Gastroesophageal sphincter (tissue), 4 donors: ENCODE measurements at regions not wholly inside any gene's neighbourhood (a gene's known extent, or its start where the extent isn't known, plus 50 kb on each side); places are given as distances from the start of the nearest gene placed in this dataset.

Source experiments
- ATAC-seq: fragments of 150-250 bp; one replicate; pipeline ENCODE4 v1.9.1; 2016; ENCODE audit warnings: mild to moderate bottlenecking, moderate library complexity
- H3K27ac ChIP-seq, 4 donors: fragments of 200-600 bp; sonication (generic) in 3 of 4; 1 replicate in 3 of 4; 2 replicates in 1 of 4; pipeline ENCODE4 v1.5.1; 2016 to 2019
- H3K27me3 ChIP-seq: fragments of 200-600 bp; sonication (generic); one replicate; pipeline ENCODE4 v1.5.1; 2019
- H3K36me3 ChIP-seq, 2 donors: fragments of 200-600 bp; sonication (generic); one replicate each; pipeline ENCODE4 v1.5.1; 2019; ENCODE audit warnings: control low read depth in 1 of 2
- H3K4me1 ChIP-seq, 3 donors: fragments of 200-600 bp; sonication (generic); 1 replicate in 2 of 3; 2 replicates in 1 of 3; pipeline ENCODE4 v1.5.1; 2016 to 2019; ENCODE audit warnings: control low read depth in 2 of 3
- H3K4me3 ChIP-seq, 2 donors: fragments of 200-600 bp; sonication (generic); one replicate each; pipeline ENCODE4 v1.5.1; 2019; ENCODE audit warnings: mild to moderate bottlenecking in 1 of 2, moderate library complexity in 1 of 2
- H3K9me3 ChIP-seq, 3 donors: fragments of 200-600 bp; sonication (generic); one replicate each; pipeline ENCODE4 v1.5.1; 2017 to 2019; ENCODE audit warnings: control low read depth in 2 of 3
- CTCF ChIP-seq, 4 experiments: fragments of 200-600 bp in 2 of 4; fragments of 450-650 bp in 2 of 4; sonication (generic) in 1 of 4; IDR thresholded peaks; one replicate each; pipeline ENCODE4 v1.5.1; 2017 to 2019; ENCODE audit warnings: antibody characterized with exemption in 4 of 4, mild to moderate bottlenecking in 2 of 4, moderate library complexity in 2 of 4
- EP300 ChIP-seq: sonication (generic); formaldehyde crosslinking; IDR thresholded peaks from one replicate; pipeline ENCODE4 v1.6.1; 2017; ENCODE audit warnings: antibody characterized with exemption, mild to moderate bottlenecking
- POLR2A ChIP-seq, 2 donors: fragments of 450-650 bp; IDR thresholded peaks; one replicate each; pipeline ENCODE4 v1.6.1; 2017; ENCODE audit warnings: antibody characterized with exemption in 2 of 2, mild to moderate bottlenecking in 2 of 2, moderate library complexity in 1 of 2
- POLR2AphosphoS5 ChIP-seq: sonication (generic); formaldehyde crosslinking; IDR thresholded peaks from one replicate; pipeline ENCODE4 v1.6.1; 2017; ENCODE audit warnings: antibody characterized with exemption
- WGBS, 2 donors: methylation state at CpG; one replicate each; pipeline ENCODE4 v1.1.5; 2018; ENCODE audit warnings: low coverage in 1 of 2; 5-methylcytosine and 5-hydroxymethylcytosine counted together

GRCh38 chr5:168002116-168002515, 289.3 kb upstream of the WWC1 start:
- H3K9me3 ChIP-seq, result no peaks in the 10 kb centered on the region
- 67 to 82% methylated on average over 4 of the region's 4 CpGs for WGBS, 2 donors
- TF ChIP-seq EP300 (no peak), POLR2A (IDR thresholded peaks at IDR 0.05) (no peak), CTCF (IDR thresholded peaks at IDR 0.05) (no peak), POLR2AphosphoS5 (no peak)
- H3K36me3 ChIP-seq, result no peaks in the 10 kb centered on the region
- no peaks in the 10 kb centered on the region for H3K27me3 ChIP-seq
- peaks cover 0 to 8% (median 0%) of the 10 kb centered on the region in 3 donors for H3K4me1 ChIP-seq
- no peak for ATAC-seq
- H3K27ac ChIP-seq, result no peak overlapping the region
- H3K4me3 ChIP-seq, result no peak overlapping the region

GRCh38 chr5:168005093-168005492, 286.4 kb upstream of the WWC1 start:
- WGBS, 2 donors, result 79 to 88% methylated on average over 6 of the region's 6 CpGs
- no peak for ATAC-seq

GRCh38 chr5:168005936-168006335, 285.5 kb upstream of the WWC1 start:
- ATAC-seq, result no peak
- Histone ChIP-seq H3K36me3 (no peaks in the 10 kb centered on the region), H3K27ac (no peak overlapping the region), H3K4me3 (no peak overlapping the region), H3K27me3 (no peaks in the 10 kb centered on the region), H3K4me1 (peaks cover 0 to 8% (median 0%) of the 10 kb centered on the region in 3 donors), H3K9me3 (no peaks in the 10 kb centered on the region)
- WGBS, 2 donors, result 90 to 93% methylated on average over 3 of the region's 3 CpGs
- TF ChIP-seq CTCF (IDR thresholded peaks at IDR 0.05), result no peak
- TF ChIP-seq POLR2A (IDR thresholded peaks at IDR 0.05), result no peak
- TF ChIP-seq POLR2AphosphoS5, result no peak
- TF ChIP-seq EP300, result no peak

More at GRCh38 chr5:168005093-168005492, 286.4 kb upstream of the WWC1 start:
- Histone ChIP-seq H3K4me3 (no peak overlapping the region), H3K27me3 (no peaks in the 10 kb centered on the region), H3K4me1 (peaks cover 0 to 8% (median 0%) of the 10 kb centered on the region in 3 donors), H3K9me3 (no peaks in the 10 kb centered on the region), H3K36me3 (no peaks in the 10 kb centered on the region), H3K27ac (no peak overlapping the region)
- TF ChIP-seq EP300 (no peak), POLR2A (IDR thresholded peaks at IDR 0.05) (no peak), POLR2AphosphoS5 (no peak)

GRCh38 chr5:168006456-168007130, 284.9 kb upstream of the WWC1 start:
- no peak for ATAC-seq
- WGBS, 2 donors, result 31 to 39% methylated on average over 8 to 10 of the region's 10 CpGs
- H3K27me3 ChIP-seq, result no peaks in the 10 kb centered on the region
- no peaks in the 10 kb centered on the region for H3K9me3 ChIP-seq
- H3K4me1 ChIP-seq, result peaks cover 0 to 8% (median 0%) of the 10 kb centered on the region in 3 donors
- TF ChIP-seq POLR2AphosphoS5 (no peak), CTCF (IDR thresholded peaks at IDR 0.05) (no peak)
- no peak overlapping the region for H3K27ac ChIP-seq
- no peak overlapping the region for H3K4me3 ChIP-seq
- H3K36me3 ChIP-seq, result no peaks in the 10 kb centered on the region

GRCh38 chr5:168007286-168007685, 284.2 kb upstream of the WWC1 start:
- H3K9me3 ChIP-seq, result no peaks in the 10 kb centered on the region
- H3K4me3 ChIP-seq, result no peak overlapping the region
- no peak overlapping the region for H3K27ac ChIP-seq
- no peak for ATAC-seq
- WGBS, 2 donors, result 90 to 92% methylated on average over 2 to 5 of the region's 8 CpGs
- peaks cover 0 to 8% (median 0%) of the 10 kb centered on the region in 3 donors for H3K4me1 ChIP-seq
- TF ChIP-seq POLR2AphosphoS5 (no peak), CTCF (IDR thresholded peaks at IDR 0.05) (no peak), EP300 (no peak), POLR2A (IDR thresholded peaks at IDR 0.05) (no peak)
- no peaks in the 10 kb centered on the region for H3K27me3 ChIP-seq
- no peaks in the 10 kb centered on the region for H3K36me3 ChIP-seq
